Skin of body (tissue), 1 donor: ENCODE measurements at regions not wholly inside any gene's neighbourhood (a gene's known extent, or its start where the extent isn't known, plus 50 kb on each side); places are given as distances from the start of the nearest gene placed in this dataset.

Experiments used
- DNase-seq: peaks from one replicate; lab custom pipeline; 2025; lab: John Stamatoyannopoulos, UW

DNA sequence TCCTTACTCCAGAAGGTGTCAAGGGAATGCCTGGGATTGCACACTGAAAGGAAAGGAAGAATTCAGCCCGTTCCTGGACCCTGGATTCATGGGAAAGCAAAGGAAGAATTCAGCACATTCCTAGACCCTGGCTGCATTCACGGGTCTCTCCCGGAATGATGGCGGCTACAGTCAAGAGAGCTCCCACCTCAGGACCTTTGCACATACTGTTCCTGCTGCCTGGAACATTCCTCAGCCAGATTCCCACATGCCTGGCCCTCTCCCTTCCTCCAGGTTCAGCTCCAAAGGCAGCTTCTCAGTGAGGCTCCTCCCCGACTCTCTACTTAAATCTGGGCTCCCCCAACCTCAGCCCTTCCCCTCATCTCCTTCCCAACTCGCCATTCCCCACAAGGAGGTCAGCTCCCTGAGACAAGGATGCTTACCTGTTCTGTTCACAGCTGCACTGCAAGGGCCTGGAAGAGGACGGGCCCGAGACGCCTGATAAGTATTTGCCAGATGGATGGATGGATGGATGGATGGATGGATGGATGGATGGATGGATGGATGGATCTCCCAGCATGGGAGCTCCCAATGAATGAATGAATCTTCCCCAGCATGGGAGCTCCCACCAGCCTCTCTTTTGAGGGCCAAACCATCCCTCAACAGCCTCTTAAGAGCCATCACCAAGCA lies 77.4 kb downstream of the NCOR2 start:
- DNase-seq, result no peak

- no peak for DNase-seq
Measured at GRCh38 chr12:124489220-124489619, 78.2 kb downstream of the NCOR2 start.

DNA sequence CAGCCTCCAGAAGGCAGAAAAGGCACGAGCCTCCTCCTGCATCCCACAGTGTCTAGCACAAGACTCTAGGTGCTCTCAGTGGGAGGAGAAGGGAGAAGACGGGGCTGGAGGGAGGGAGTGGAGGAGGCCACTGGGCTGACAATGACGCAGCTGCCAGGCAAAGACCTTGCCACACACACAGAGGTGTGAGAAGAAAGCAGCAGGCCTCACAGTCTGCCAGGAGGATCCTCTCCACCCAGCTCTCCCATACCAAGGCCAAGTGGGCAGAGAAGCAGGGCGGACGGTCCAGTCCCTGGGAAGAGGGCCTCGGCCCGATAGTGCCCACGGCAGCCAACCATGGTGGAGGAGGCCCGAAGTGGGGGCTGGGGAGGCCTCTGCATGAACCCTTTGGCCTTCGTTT lies 78.9 kb downstream of the NCOR2 start:
- no peak for DNase-seq

DNA sequence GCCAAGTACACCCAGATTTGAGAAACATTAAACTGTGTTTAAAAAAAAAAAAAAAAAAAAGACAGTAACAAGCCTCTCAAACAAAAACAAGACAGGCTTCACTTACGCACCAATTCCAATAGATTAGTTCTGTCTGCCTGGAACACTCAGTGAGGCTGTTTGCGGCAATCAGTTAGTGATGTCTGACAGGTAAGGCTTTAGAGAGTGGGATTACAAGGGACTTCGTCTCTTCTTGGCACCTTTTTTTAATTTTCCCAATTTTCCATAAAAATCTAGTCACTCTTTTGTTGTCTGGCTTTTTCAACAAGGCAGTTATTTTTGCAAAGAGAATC lies 79.6 kb downstream of the NCOR2 start:
- DNase-seq, result no peak

GRCh38 chr12:124487066-124487833 lies 80.2 kb downstream of the NCOR2 start:
- DNase-seq, result peak; percentile 19

GRCh38 chr12:124486346-124486963 lies 81.0 kb downstream of the NCOR2 start:
- DNase-seq, result no peak

GRCh38 chr12:124485371-124485770 lies 82.0 kb downstream of the NCOR2 start:
- no peak for DNase-seq

DNA sequence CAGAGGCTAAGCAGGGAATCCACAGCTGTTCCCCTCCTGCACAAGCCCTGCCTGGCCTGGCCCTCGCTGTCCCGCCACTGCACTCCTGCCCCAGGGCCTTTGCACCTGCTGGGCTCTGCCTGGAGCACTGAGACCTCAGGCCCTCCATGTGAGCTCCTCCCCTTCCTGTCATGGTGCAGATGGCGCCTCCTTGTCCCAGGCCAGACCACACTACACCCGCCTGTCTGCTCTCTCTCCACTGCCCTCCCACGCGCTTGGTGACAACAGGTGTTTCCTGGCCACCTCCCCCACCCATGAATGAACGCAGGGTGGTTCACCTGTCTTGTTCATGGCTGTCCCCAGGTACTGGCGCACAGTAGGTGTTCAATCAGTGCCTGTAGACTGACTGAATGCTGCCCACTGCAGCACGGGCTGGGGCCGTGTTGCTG lies 82.9 kb downstream of the NCOR2 start:
- no peak for DNase-seq

- no peak for DNase-seq
Measured at GRCh38 chr12:124484067-124484466, 83.3 kb downstream of the NCOR2 start.

- DNase-seq, result no peak
Measured at GRCh38 chr12:124482901-124483799, 84.3 kb downstream of the NCOR2 start.

DNA sequence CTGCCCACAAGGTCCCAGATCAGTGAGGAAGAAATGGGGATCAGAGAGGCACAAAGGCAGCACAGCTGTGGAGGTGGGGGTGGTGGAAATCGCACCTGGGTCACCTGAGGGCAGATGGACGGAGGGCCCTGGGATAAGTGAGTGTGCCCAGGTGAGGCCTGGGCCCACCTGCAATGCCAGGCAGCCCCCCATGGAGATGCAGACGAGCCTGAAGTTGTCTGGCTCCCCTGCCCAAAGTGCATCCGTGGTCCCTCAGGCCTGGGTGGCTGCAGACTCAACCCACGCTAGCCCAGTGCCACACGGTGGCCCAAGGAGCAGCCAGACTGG lies 84.9 kb downstream of the NCOR2 start:
- DNase-seq, result no peak

DNA sequence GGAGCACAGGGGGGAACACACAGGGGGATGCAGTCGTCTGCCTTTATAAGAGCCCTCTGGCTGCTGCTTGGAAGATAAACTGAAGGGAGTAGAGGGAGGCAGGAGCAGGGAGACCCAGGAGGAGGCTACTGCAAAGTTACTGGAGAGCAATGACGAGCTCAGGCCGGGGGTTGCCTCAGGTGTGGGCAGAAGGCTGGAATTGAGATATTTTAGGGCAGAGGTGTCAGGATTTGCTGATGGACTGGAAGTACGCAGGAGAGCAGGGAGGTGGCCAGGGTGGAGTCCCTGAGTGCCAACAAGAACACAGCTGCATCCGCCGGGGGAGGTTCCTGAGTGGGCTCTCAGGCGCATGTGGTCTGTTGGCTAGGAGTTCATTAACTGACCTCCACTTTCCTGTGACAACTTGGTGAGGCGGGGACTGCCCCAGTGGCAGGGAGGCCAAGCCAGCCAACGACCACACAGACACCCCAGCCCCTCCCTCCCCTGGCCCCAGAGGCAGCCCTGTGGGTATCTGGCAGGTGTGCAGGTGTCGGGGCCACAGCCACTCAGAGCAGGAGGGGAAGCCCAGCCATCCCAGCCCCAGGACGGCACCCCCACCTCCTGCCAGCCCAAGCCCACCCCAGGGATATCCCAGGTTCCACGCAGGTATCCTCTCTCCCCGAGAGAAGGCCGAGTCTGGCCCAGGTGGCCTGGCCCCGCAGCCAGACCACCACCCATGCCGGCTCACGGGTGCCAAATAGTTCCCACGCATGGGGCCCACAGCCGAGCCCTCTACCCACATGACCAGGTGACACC lies 85.4 kb downstream of the NCOR2 start:
- DNase-seq, result no peak

DNA sequence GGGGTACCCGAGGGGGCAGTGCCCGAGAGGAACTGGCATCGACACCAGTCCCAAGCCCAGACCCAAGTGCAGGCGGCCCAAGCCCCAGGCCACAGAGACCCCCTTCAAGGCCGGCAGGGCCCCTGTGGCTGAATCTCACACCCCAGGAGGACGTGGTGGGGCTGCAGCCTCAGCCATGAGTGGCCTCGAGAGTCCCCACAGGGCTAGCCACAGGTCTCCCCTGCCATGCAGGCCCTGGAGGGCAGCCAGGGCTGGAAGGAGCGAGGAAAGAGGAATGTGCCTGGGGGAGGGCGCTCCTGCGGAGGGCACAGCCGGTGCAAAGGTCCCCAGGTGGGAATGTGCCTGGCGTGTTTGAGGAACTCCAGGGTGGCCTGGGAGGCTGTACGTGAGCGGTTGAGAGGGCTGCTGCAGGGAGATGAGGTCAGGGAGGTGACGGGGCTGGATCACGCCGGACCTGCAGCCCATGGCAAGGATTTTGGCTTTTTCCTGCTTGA lies 86.1 kb downstream of the NCOR2 start:
- no peak for DNase-seq

GRCh38 chr12:124480469-124481256 lies 86.7 kb downstream of the NCOR2 start:
- DNase-seq, result no peak

DNA sequence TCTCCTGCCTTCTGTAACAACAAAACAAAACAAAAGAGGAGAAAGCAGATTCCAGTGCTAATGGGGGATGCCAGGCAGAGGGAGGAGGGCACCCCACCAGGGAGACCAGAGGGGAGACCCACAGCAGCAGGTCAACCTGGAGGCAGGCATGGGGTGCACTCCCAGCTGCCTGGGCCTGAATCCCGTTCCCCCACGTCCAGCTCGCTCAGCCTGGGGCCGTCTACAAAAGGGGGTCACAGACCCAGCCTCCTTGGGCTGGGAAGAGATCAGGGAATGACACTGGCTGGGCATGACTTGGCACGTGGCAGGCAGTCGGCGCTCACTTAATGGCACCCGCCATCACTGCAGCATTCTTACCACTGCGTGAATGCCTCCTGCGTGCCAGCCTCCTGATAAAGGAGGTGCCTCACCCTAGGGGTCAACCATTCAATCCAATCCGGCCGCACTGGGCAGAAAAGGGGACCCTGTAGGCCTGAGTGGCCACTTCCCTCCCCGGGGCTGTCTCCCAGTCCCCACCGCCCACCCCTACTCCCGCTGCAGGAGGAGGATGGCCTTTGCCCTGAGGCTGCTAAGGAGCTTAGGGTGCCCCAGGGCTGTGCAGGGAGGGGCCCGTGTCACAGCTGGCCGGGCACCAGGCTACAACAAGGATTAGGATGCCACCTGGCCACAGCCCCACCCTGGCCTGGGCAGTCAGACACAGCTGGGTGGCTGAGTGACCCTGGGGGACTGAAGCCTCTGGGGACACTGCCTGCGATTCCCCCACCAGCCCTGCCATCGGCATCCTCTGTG lies 87.5 kb downstream of the NCOR2 start:
- no peak for DNase-seq

DNA sequence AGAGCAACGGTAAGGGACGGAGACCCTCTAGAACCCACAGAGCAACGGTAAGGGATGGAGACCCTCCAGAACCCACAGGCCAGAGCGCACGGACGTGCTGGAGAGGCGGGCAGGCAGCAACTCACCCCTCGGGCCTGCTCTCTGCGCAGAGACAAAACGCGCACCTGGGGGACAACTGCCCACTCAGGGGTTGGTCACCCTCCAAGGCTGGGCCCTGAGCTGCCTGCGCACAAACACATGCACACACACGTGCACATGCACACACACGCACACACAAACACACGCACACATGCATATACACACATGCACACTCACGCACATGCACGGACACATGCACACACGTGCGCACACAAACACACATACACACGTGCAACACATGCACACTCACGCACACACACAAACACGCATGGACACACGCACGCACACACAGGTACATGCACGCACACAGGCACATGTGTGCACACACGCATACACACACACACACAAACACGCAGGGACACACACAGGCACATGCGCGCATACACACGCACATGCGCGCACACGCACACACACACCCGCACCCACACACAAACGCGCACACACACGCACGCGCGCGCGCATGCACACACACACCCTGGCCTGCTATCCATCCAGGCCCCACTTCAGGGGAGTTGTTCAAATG lies 88.3 kb downstream of the NCOR2 start:
- DNase-seq, result no peak

GRCh38 chr12:124478416-124478815 lies 89.0 kb downstream of the NCOR2 start:
- DNase-seq, result no peak

GRCh38 chr12:124477107-124477915 lies 90.1 kb downstream of the NCOR2 start:
- no peak for DNase-seq
